H1 (cell line): ENCODE measurements at regions not wholly inside any gene's neighbourhood (a gene's known extent, or its start where the extent isn't known, plus 50 kb on each side); places are given as distances from the start of the nearest gene placed in this dataset.

Experiments used
- BRCA1 ChIP-seq: IDR thresholded peaks from 2 replicates; pipeline ENCODE4 v1.6.1; 2012; ENCODE audit warnings: low read depth, low read length, improper control_type of control experiment
- HDAC2 ChIP-seq, 2 experiments: fragments of 300-600 bp in 1 of 2; sonication (generic) in 1 of 2; IDR thresholded peaks; 2 replicates each; pipeline ENCODE4 v1.6.1; 2011 to 2012; ENCODE audit warnings: low read depth in 2 of 2, low read length in 2 of 2, mild to moderate bottlenecking in 2 of 2, moderate library complexity in 2 of 2, borderline replicate concordance in 1 of 2, inconsistent platforms in 1 of 2
- POLR2A ChIP-seq, 2 experiments: IDR thresholded peaks; 1 replicate in 1 of 2; 2 replicates in 1 of 2; pipeline ENCODE4 v1.6.1; 2011; ENCODE audit warnings: low read depth in 2 of 2, low read length in 2 of 2, mild to moderate bottlenecking in 2 of 2; ENCODE audit errors: control extremely low read depth in 1 of 2
- RAD21 ChIP-seq, 2 experiments: IDR thresholded peaks in 1 of 2; conservative IDR thresholded peaks in 1 of 2; 2 replicates each; pipeline ENCODE4 v1.6.1; 2011; ENCODE audit warnings: low read depth in 2 of 2, low read length in 2 of 2, improper control_type of control experiment in 1 of 2, inconsistent platforms in 1 of 2, mild to moderate bottlenecking in 1 of 2, moderate library complexity in 1 of 2
- RFX5 ChIP-seq: IDR thresholded peaks from 2 replicates; pipeline ENCODE4 v1.6.1; 2011; ENCODE audit warnings: low read depth, low read length, improper control_type of control experiment, borderline replicate concordance
- SAP30 ChIP-seq: fragments of 300-600 bp; sonication (generic); IDR thresholded peaks from 2 replicates; pipeline ENCODE4 v1.7.1; 2012; ENCODE audit warnings: low read length, moderate library complexity, mild to moderate bottlenecking, inconsistent platforms; ENCODE audit not compliant: insufficient read depth, insufficient replicate concordance
- TAF1 ChIP-seq: IDR thresholded peaks from 2 replicates; pipeline ENCODE4 v1.6.1; 2011; ENCODE audit warnings: mild to moderate bottlenecking, low read depth, low read length
- TF ChIP-seq, protein P1 (sequence below), 3 experiments: IDR thresholded peaks; 1 replicate in 2 of 3; 2 replicates in 1 of 3; pipeline versions ENCODE4 v1.5.1 to v1.6.1; 2011; ENCODE audit warnings: low read length in 3 of 3, mild to moderate bottlenecking in 3 of 3, inconsistent platforms in 2 of 3, low read depth in 1 of 3, moderate library complexity in 1 of 3; ENCODE audit not compliant: insufficient read depth in 1 of 3; ENCODE audit errors: control extremely low read depth in 1 of 3

DNA sequence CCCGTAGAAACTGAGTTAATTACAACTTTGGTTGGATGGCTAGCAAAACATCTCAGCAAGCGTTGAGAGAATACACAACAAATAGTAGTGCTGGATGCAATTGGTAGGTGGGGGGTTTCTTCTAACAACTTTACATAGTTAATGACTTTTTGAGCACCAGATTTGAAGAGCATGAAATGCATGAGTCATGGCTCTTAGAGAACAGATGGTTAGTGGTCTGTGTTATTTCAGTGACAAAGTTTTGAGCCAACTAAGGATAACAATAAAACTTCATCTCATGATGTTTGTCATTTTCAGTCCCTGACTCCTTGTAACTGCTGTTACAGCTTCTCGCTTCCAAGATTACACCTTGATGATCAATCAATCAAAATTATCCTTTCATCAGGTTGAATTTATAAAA is 399.0 kb upstream of the BRINP1 start:
- TF ChIP-seq POLR2A (IDR thresholded peaks at IDR 0.05; ENCODE audit: control extremely low read depth in 1 of 2, low read depth in 2 of 2, low read length in 2 of 2) = no peak
- TF ChIP-seq SAP30 = no peak
- no peak for TF ChIP-seq BRCA1
- no peak for TF ChIP-seq HDAC2 (IDR thresholded peaks at IDR 0.05; ENCODE audit: borderline replicate concordance in 1 of 2, low read depth in 2 of 2, low read length in 2 of 2)
- TF ChIP-seq, protein P1, sequence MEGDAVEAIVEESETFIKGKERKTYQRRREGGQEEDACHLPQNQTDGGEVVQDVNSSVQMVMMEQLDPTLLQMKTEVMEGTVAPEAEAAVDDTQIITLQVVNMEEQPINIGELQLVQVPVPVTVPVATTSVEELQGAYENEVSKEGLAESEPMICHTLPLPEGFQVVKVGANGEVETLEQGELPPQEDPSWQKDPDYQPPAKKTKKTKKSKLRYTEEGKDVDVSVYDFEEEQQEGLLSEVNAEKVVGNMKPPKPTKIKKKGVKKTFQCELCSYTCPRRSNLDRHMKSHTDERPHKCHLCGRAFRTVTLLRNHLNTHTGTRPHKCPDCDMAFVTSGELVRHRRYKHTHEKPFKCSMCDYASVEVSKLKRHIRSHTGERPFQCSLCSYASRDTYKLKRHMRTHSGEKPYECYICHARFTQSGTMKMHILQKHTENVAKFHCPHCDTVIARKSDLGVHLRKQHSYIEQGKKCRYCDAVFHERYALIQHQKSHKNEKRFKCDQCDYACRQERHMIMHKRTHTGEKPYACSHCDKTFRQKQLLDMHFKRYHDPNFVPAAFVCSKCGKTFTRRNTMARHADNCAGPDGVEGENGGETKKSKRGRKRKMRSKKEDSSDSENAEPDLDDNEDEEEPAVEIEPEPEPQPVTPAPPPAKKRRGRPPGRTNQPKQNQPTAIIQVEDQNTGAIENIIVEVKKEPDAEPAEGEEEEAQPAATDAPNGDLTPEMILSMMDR (IDR thresholded peaks at IDR 0.05; ENCODE audit: control extremely low read depth in 1 of 3, insufficient read depth in 1 of 3, low read depth in 1 of 3, low read length in 3 of 3) = no peak
- no peak for TF ChIP-seq RFX5
- TF ChIP-seq RAD21 (IDR thresholded peaks at IDR 0.05 in 1 of 2, conservative IDR thresholded peaks at IDR 0.05 in 1 of 2; ENCODE audit: low read depth in 2 of 2, low read length in 2 of 2) = no peak
- no peak for TF ChIP-seq TAF1
